HG02642 (cell line): ENCODE measurements at regions not wholly inside any gene's neighbourhood (a gene's known extent, or its start where the extent isn't known, plus 50 kb on each side); places are given as distances from the start of the nearest gene placed in this dataset.

Experiments
- ATAC-seq: cut with Tn5 transposase; IDR thresholded peaks from one replicate; pipeline ENCODE4 v1.9.1; 2021; ENCODE audit warnings: mild to moderate bottlenecking; ENCODE audit not compliant: unreplicated experiment, poor library complexity

- ATAC-seq, result no peak
These were observed 52.8 kb upstream of the DHX15 start for GRCh38 chr4:24637173-24637572.

GRCh38 chr4:24638396-24638875, 54.1 kb upstream of the DHX15 start:
- ATAC-seq, result no peak

- no peak for ATAC-seq
These were observed 55.4 kb upstream of the DHX15 start for GRCh38 chr4:24639714-24640113.

- ATAC-seq, result no peak
These were observed 56.0 kb upstream of the DHX15 start for GRCh38 chr4:24640366-24640765.

- ATAC-seq, result peak; percentile 76
These were observed 58.7 kb upstream of the DHX15 start for GRCh38 chr4:24642981-24643547.

- no peak for ATAC-seq
These were observed 59.6 kb upstream of the DHX15 start for GRCh38 chr4:24643774-24644520.

- ATAC-seq, result no peak
These were observed 60.8 kb upstream of the DHX15 start for GRCh38 chr4:24644983-24645764.

GRCh38 chr4:24645765-24646550, 61.6 kb upstream of the DHX15 start:
- ATAC-seq, result no peak

- no peak for ATAC-seq
These were observed 62.6 kb upstream of the DHX15 start for GRCh38 chr4:24646798-24647460.

GRCh38 chr4:24650849-24651640, 66.7 kb upstream of the DHX15 start:
- ATAC-seq, result no peak

- no peak for ATAC-seq
These were observed 71.0 kb upstream of the DHX15 start for GRCh38 chr4:24655326-24655725.

GRCh38 chr4:24655971-24656370, 71.6 kb upstream of the DHX15 start:
- ATAC-seq, result no peak

GRCh38 chr4:24656906-24657305, 72.6 kb upstream of the DHX15 start:
- ATAC-seq, result no peak

- ATAC-seq, result peak; percentile 98
These were observed 73.6 kb upstream of the DHX15 start for GRCh38 chr4:24657768-24658617.

- ATAC-seq, result no peak
These were observed 75.0 kb upstream of the DHX15 start for GRCh38 chr4:24659241-24659961.

- ATAC-seq, result no peak
These were observed 77.7 kb upstream of the DHX15 start for GRCh38 chr4:24662056-24662455.

- ATAC-seq, result no peak
These were observed 78.2 kb upstream of the DHX15 start for GRCh38 chr4:24662542-24662941.

- no peak for ATAC-seq
These were observed 80.6 kb upstream of the DHX15 start for GRCh38 chr4:24664956-24665355.
